Activated T-helper 1 cell treated with anti-CD3 and anti-CD28 coated beads, Interleukin-12 subunit alpha, Interleukin-12 subunit beta, Interleukin-2, Interleukin-4 antibody, amounts not matched to agents 30 ng/mL and 10 ng/mL and 1 ng/mL, durations not matched to agents 14 hours and 24 hours and 36 hours (primary cell): ENCODE measurements at regions not wholly inside any gene's neighbourhood (a gene's known extent, or its start where the extent isn't known, plus 50 kb on each side); places are given as distances from the start of the nearest gene placed in this dataset.

Experiments
- DNase-seq: peaks from one replicate; pipeline ENCODE4 v3.0.0; 2021; ENCODE audit warnings: low spot score
- H3K27ac Mint-ChIP-seq: one replicate; pipeline ENCODE4 v1.8.0; 2021; ENCODE audit warnings: mild to moderate bottlenecking, mixed read lengths
- H3K27me3 Mint-ChIP-seq: one replicate; pipeline ENCODE4 v1.8.0; 2022; ENCODE audit warnings: mild to moderate bottlenecking, moderate library complexity, mixed read lengths; ENCODE audit not compliant: insufficient read depth
- H3K36me3 Mint-ChIP-seq: one replicate; pipeline ENCODE4 v1.8.0; 2021; ENCODE audit warnings: low read depth, mixed read lengths
- H3K4me1 Mint-ChIP-seq: one replicate; pipeline ENCODE4 v1.8.0; 2021; ENCODE audit warnings: low read depth, mixed read lengths
- H3K4me3 Mint-ChIP-seq: one replicate; pipeline ENCODE4 v1.8.0; 2021; ENCODE audit warnings: mild to moderate bottlenecking, moderate library complexity, mixed read lengths
- H3K9me3 Mint-ChIP-seq: one replicate; pipeline ENCODE4 v1.8.0; 2021; ENCODE audit warnings: mixed read lengths
- intact Hi-C: fragments of 100-400 bp; cut with micrococcal nuclease; formaldehyde crosslinking; loops from one replicate; pipeline ENCODE4 v1.15.1; 2024

GRCh38 chr2:176652300-176653182 is 383.3 kb downstream of the MTX2 start:
- H3K4me1 Mint-ChIP-seq, result peaks cover 18% of the 10 kb centered on the region
- H3K4me3 Mint-ChIP-seq, result no peak overlapping the region
- H3K27ac Mint-ChIP-seq, result no peak overlapping the region
- H3K36me3 Mint-ChIP-seq, result no peaks in the 10 kb centered on the region
- DNase-seq, result no peak
- H3K9me3 Mint-ChIP-seq, result no peaks in the 10 kb centered on the region
- peaks cover 46% of the 10 kb centered on the region for H3K27me3 Mint-ChIP-seq
- intact Hi-C loops, result loop anchor here (1.0 to 5.0 kb wide), 5 partner anchors 160 to 1285 kb away; no protein-coding TSS in a partner anchor

GRCh38 chr2:176653479-176654443 is 384.5 kb downstream of the MTX2 start:
- no peaks in the 10 kb centered on the region for H3K9me3 Mint-ChIP-seq
- H3K36me3 Mint-ChIP-seq, result no peaks in the 10 kb centered on the region
- peaks cover 45% of the 10 kb centered on the region for H3K27me3 Mint-ChIP-seq
- no peak overlapping the region for H3K4me3 Mint-ChIP-seq
- H3K27ac Mint-ChIP-seq, result no peak overlapping the region
- DNase-seq, result no peak
- intact Hi-C loops, result loop anchor here (2.0 to 5.0 kb wide), 3 partner anchors 159 to 1286 kb away; no protein-coding TSS in a partner anchor
- peaks cover 18% of the 10 kb centered on the region for H3K4me1 Mint-ChIP-seq

- peaks cover 18% of the 10 kb centered on the region for H3K4me1 Mint-ChIP-seq
- no peaks in the 10 kb centered on the region for H3K9me3 Mint-ChIP-seq
- intact Hi-C loops, result no loop called here
- DNase-seq, result no peak
- H3K27ac Mint-ChIP-seq, result no peak overlapping the region
- no peaks in the 10 kb centered on the region for H3K36me3 Mint-ChIP-seq
- no peak overlapping the region for H3K4me3 Mint-ChIP-seq
- H3K27me3 Mint-ChIP-seq, result peaks cover 35% of the 10 kb centered on the region
These were observed 387.0 kb downstream of the MTX2 start for GRCh38 chr2:176656038-176656775.

GRCh38 chr2:176656776-176657140 is 387.5 kb downstream of the MTX2 start:
- Mint-ChIP-seq H3K27me3 (peaks cover 35% of the 10 kb centered on the region), H3K4me3 (no peak overlapping the region), H3K9me3 (no peaks in the 10 kb centered on the region), H3K4me1 (peaks cover 18% of the 10 kb centered on the region), H3K27ac (no peak overlapping the region), H3K36me3 (no peaks in the 10 kb centered on the region)
- no peak for DNase-seq
- intact Hi-C loops, result no loop called here

- no peak overlapping the region for H3K27ac Mint-ChIP-seq
- peaks cover 15% of the 10 kb centered on the region for H3K4me1 Mint-ChIP-seq
- no peak for DNase-seq
- H3K27me3 Mint-ChIP-seq, result peaks cover 35% of the 10 kb centered on the region
- no peak overlapping the region for H3K4me3 Mint-ChIP-seq
- H3K36me3 Mint-ChIP-seq, result no peaks in the 10 kb centered on the region
- intact Hi-C loops, result no loop called here
- no peaks in the 10 kb centered on the region for H3K9me3 Mint-ChIP-seq
These were observed 388.2 kb downstream of the MTX2 start for GRCh38 chr2:176657393-176657792.

GRCh38 chr2:176658708-176659107 is 389.5 kb downstream of the MTX2 start:
- DNase-seq, result no peak
- peaks cover 4% of the 10 kb centered on the region for H3K4me1 Mint-ChIP-seq
- no peaks in the 10 kb centered on the region for H3K36me3 Mint-ChIP-seq
- no peaks in the 10 kb centered on the region for H3K9me3 Mint-ChIP-seq
- no peak overlapping the region for H3K4me3 Mint-ChIP-seq
- intact Hi-C loops, result no loop called here
- peaks cover 40% of the 10 kb centered on the region for H3K27me3 Mint-ChIP-seq
- no peak overlapping the region for H3K27ac Mint-ChIP-seq

- Mint-ChIP-seq H3K27ac (no peak overlapping the region), H3K4me3 (no peak overlapping the region), H3K9me3 (no peaks in the 10 kb centered on the region), H3K36me3 (no peaks in the 10 kb centered on the region), H3K4me1 (no peaks in the 10 kb centered on the region), H3K27me3 (peaks cover 17% of the 10 kb centered on the region)
- no peak for DNase-seq
- intact Hi-C loops, result no loop called here
These were observed 393.5 kb downstream of the MTX2 start for GRCh38 chr2:176662753-176663152.

GRCh38 chr2:176664478-176664877 is 395.2 kb downstream of the MTX2 start:
- H3K27ac Mint-ChIP-seq, result no peak overlapping the region
- DNase-seq, result no peak
- peaks cover 17% of the 10 kb centered on the region for H3K27me3 Mint-ChIP-seq
- no peaks in the 10 kb centered on the region for H3K4me1 Mint-ChIP-seq
- no peak overlapping the region for H3K4me3 Mint-ChIP-seq
- H3K36me3 Mint-ChIP-seq, result no peaks in the 10 kb centered on the region
- H3K9me3 Mint-ChIP-seq, result no peaks in the 10 kb centered on the region
- intact Hi-C loops, result no loop called here

GRCh38 chr2:176665086-176665485 is 395.8 kb downstream of the MTX2 start:
- no peaks in the 10 kb centered on the region for H3K4me1 Mint-ChIP-seq
- no peak overlapping the region for H3K27ac Mint-ChIP-seq
- no peaks in the 10 kb centered on the region for H3K36me3 Mint-ChIP-seq
- peaks cover 20% of the 10 kb centered on the region for H3K27me3 Mint-ChIP-seq
- DNase-seq, result no peak
- H3K4me3 Mint-ChIP-seq, result no peak overlapping the region
- H3K9me3 Mint-ChIP-seq, result no peaks in the 10 kb centered on the region
- intact Hi-C loops, result no loop called here

- intact Hi-C loops, result no loop called here
- no peak overlapping the region for H3K27ac Mint-ChIP-seq
- H3K27me3 Mint-ChIP-seq, result peaks cover 20% of the 10 kb centered on the region
- H3K9me3 Mint-ChIP-seq, result no peaks in the 10 kb centered on the region
- H3K36me3 Mint-ChIP-seq, result no peaks in the 10 kb centered on the region
- no peak overlapping the region for H3K4me3 Mint-ChIP-seq
- no peaks in the 10 kb centered on the region for H3K4me1 Mint-ChIP-seq
- no peak for DNase-seq
These were observed 399.7 kb downstream of the MTX2 start for GRCh38 chr2:176668912-176669311.

- no peaks in the 10 kb centered on the region for H3K9me3 Mint-ChIP-seq
- H3K4me3 Mint-ChIP-seq, result no peak overlapping the region
- H3K36me3 Mint-ChIP-seq, result no peaks in the 10 kb centered on the region
- intact Hi-C loops, result no loop called here
- H3K27me3 Mint-ChIP-seq, result peaks cover 20% of the 10 kb centered on the region
- no peak overlapping the region for H3K27ac Mint-ChIP-seq
- no peaks in the 10 kb centered on the region for H3K4me1 Mint-ChIP-seq
- no peak for DNase-seq
These were observed 400.3 kb downstream of the MTX2 start for GRCh38 chr2:176669398-176670174.
